Smooth muscle cell (in vitro differentiated cells): ENCODE measurements at regions not wholly inside any gene's neighbourhood (a gene's known extent, or its start where the extent isn't known, plus 50 kb on each side); places are given as distances from the start of the nearest gene placed in this dataset.

Experiments
- DNase-seq: peaks from one replicate; lab custom pipeline; 2025; ENCODE audit not compliant: unreplicated experiment; lab: John Stamatoyannopoulos, UW
- H2AFZ ChIP-seq: fragments of 200-600 bp; sonication (generic); 2 replicates; pipeline ENCODE4 v1.6.0; 2016; ENCODE audit warnings: antibody characterized with exemption, low read depth, mild to moderate bottlenecking
- H3F3A ChIP-seq: fragments of 200-600 bp; sonication (generic); 2 replicates; pipeline ENCODE4 v1.6.0; 2017; ENCODE audit warnings: antibody characterized with exemption, low read depth
- H3K27ac ChIP-seq: fragments of 200-600 bp; sonication (generic); 2 replicates; pipeline ENCODE4 v1.5.1; 2016; ENCODE audit warnings: low read depth, mild to moderate bottlenecking
- H3K27me3 ChIP-seq: fragments of 200-600 bp; sonication (generic); 2 replicates; pipeline ENCODE4 v1.6.1; 2016; ENCODE audit warnings: low read depth, mild to moderate bottlenecking
- H3K36me3 ChIP-seq: fragments of 200-600 bp; sonication (generic); 2 replicates; pipeline ENCODE4 v1.5.1; 2016; ENCODE audit warnings: low read depth
- H3K4me1 ChIP-seq: fragments of 200-600 bp; sonication (generic); 2 replicates; pipeline ENCODE4 v1.5.1; 2016; ENCODE audit warnings: low read depth
- H3K4me2 ChIP-seq: fragments of 200-600 bp; sonication (generic); 2 replicates; pipeline ENCODE4 v1.6.0; 2016; ENCODE audit warnings: mild to moderate bottlenecking
- H3K4me3 ChIP-seq: fragments of 200-600 bp; sonication (generic); 2 replicates; pipeline ENCODE4 v1.5.1; 2016; ENCODE audit warnings: mild to moderate bottlenecking
- H3K79me2 ChIP-seq: fragments of 200-600 bp; sonication (generic); 2 replicates; pipeline ENCODE4 v1.6.0; 2016; ENCODE audit warnings: low read depth, mild to moderate bottlenecking
- H3K9ac ChIP-seq: fragments of 200-600 bp; sonication (generic); 2 replicates; pipeline ENCODE4 v1.6.0; 2016; ENCODE audit warnings: low read depth
- H3K9me3 ChIP-seq: fragments of 200-600 bp; sonication (generic); replicated peaks from 2 replicates; pipeline ENCODE4 v1.5.1; 2016; ENCODE audit warnings: low read depth
- H4K20me1 ChIP-seq: fragments of 200-600 bp; sonication (generic); 2 replicates; pipeline ENCODE4 v1.6.0; 2016; ENCODE audit warnings: low read depth
- CTCF ChIP-seq: fragments of 200-600 bp; sonication (generic); IDR thresholded peaks from 2 replicates; pipeline ENCODE4 v1.5.1; 2017; ENCODE audit warnings: borderline replicate concordance, mild to moderate bottlenecking, antibody characterized with exemption; ENCODE audit not compliant: insufficient read depth, poor library complexity, severe bottlenecking
- WGBS: methylation state at CpG from one replicate; pipeline ENCODE4 v1.1.7; 2016; ENCODE audit warnings: low lambda C conversion rate; 5-methylcytosine and 5-hydroxymethylcytosine counted together

GRCh38 chr3:20361000-20361399 lies 175.0 kb upstream of the SGO1 start:
- H3K9ac ChIP-seq, result no peak overlapping the region
- H3K4me2 ChIP-seq, result no peak overlapping the region
- no peak overlapping the region for H3K4me3 ChIP-seq
- no peaks in the 10 kb centered on the region for H3K4me1 ChIP-seq
- no peaks in the 10 kb centered on the region for H3K27me3 ChIP-seq
- no peaks in the 10 kb centered on the region for H4K20me1 ChIP-seq
- no peaks in the 10 kb centered on the region for H3F3A ChIP-seq
- H3K9me3 ChIP-seq, result no peaks in the 10 kb centered on the region
- DNase-seq, result no peak
- no peak for TF ChIP-seq CTCF
- H3K27ac ChIP-seq, result no peak overlapping the region
- WGBS, result 86% methylated on average over 3 of the region's 3 CpGs
- H2AFZ ChIP-seq, result no peak overlapping the region
- no peaks in the 10 kb centered on the region for H3K36me3 ChIP-seq
- H3K79me2 ChIP-seq, result no peaks in the 10 kb centered on the region

GRCh38 chr3:20353286-20353685 lies 167.3 kb upstream of the SGO1 start:
- Histone ChIP-seq H4K20me1 (no peaks in the 10 kb centered on the region), H3K4me2 (peak overlapping the region; percentile 17), H3K9ac (no peak overlapping the region), H3K9me3 (no peaks in the 10 kb centered on the region), H3K27ac (peak overlapping the region; percentile 33), H3K4me3 (no peak overlapping the region), H2AFZ (no peak overlapping the region), H3K4me1 (no peaks in the 10 kb centered on the region), H3K27me3 (no peaks in the 10 kb centered on the region), H3F3A (no peaks in the 10 kb centered on the region), H3K79me2 (no peaks in the 10 kb centered on the region), H3K36me3 (no peaks in the 10 kb centered on the region)
- TF ChIP-seq CTCF, result no peak
- WGBS, result 47% methylated on average over 1 of the region's 1 CpG
- DNase-seq, result no peak

- DNase-seq, result no peak
- peak overlapping the region; percentile 33 for H3K27ac ChIP-seq
- H3K4me1 ChIP-seq, result no peaks in the 10 kb centered on the region
- 18% methylated on average over 3 of the region's 3 CpGs for WGBS
- H2AFZ ChIP-seq, result no peak overlapping the region
- H3K79me2 ChIP-seq, result no peaks in the 10 kb centered on the region
- no peak overlapping the region for H3K4me3 ChIP-seq
- H3K9ac ChIP-seq, result no peak overlapping the region
- H3K4me2 ChIP-seq, result peak overlapping the region; percentile 17
- no peaks in the 10 kb centered on the region for H4K20me1 ChIP-seq
- H3K27me3 ChIP-seq, result no peaks in the 10 kb centered on the region
- TF ChIP-seq CTCF, result no peak
- no peaks in the 10 kb centered on the region for H3F3A ChIP-seq
- H3K36me3 ChIP-seq, result no peaks in the 10 kb centered on the region
- H3K9me3 ChIP-seq, result no peaks in the 10 kb centered on the region
Observed at GRCh38 chr3:20352546-20353179, 166.7 kb upstream of the SGO1 start.

- Histone ChIP-seq H3K79me2 (no peaks in the 10 kb centered on the region), H3K27me3 (no peaks in the 10 kb centered on the region), H3K4me2 (no peak overlapping the region), H3K4me3 (no peak overlapping the region), H2AFZ (no peak overlapping the region), H3K9me3 (no peaks in the 10 kb centered on the region), H3K4me1 (no peaks in the 10 kb centered on the region), H3F3A (no peaks in the 10 kb centered on the region), H4K20me1 (no peaks in the 10 kb centered on the region), H3K9ac (no peak overlapping the region), H3K36me3 (no peaks in the 10 kb centered on the region), H3K27ac (no peak overlapping the region)
- no peak for TF ChIP-seq CTCF
- DNase-seq, result no peak
Observed at GRCh38 chr3:20350449-20350848, 164.4 kb upstream of the SGO1 start.
